Fibroblast of skin of right biceps (primary cell): ENCODE measurements at regions not wholly inside any gene's neighbourhood (a gene's known extent, or its start where the extent isn't known, plus 50 kb on each side); places are given as distances from the start of the nearest gene placed in this dataset.

Experiments
- DNase-seq: peaks from one replicate; pipeline ENCODE4 v3.0.0-alpha.2; 2013

DNA sequence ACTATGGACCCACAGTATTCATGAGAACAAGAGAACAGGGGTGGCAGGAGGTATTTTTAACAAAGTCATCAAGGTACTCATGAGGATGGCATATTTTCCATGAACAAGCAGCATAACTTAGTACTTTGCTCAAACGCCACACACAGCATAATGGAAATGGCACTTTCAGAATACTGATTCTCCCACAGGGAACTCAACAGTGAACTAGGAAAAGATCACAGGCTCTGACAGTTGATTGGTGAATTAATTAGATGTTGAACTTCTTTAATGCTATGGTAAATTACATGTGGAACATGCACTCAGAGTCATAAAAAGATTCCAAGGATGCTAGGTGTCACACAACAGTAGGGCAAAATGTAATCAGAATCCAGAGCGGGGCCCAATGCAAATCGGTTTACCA, 1088.6 kb upstream of the C9orf72 start:
- DNase-seq: no peak

DNA sequence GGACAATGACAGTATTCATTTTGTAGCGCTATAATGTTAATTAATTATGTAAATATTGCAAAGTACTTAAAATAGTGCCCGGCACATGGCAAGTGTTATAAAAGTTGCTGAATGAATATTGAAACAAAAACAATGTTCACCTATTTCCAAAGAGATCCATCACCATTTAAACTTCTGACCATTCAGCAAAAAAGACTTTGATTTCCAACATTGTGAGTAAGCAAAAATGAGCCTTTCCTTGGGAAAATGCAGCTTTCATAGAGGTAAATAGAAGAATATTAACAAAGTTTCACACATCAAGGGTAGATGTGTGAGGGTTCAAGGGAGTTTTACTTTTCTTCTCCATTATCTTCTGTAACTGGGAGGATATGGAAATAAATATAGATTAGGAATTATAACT, 1089.4 kb upstream of the C9orf72 start:
- DNase-seq: no peak

DNA sequence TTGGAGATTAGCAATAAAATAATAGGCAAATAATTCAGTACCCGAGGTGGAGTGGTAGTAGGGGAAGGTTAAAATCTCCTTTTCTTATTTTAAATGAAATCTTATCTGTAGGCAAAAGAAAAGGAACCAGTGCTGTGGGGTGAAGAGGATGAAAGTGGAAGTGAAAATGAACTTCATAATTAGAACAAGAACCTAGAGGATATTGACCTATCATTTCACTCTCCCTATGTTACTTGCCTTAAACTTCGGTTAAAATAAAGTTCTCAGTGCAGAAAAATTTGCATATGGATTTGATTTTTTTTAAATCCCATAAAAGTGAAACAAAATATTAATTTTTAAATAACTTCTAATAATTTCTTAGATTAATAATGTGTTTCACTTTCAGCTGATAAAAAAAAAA, 1094.9 kb upstream of the C9orf72 start:
- DNase-seq: no peak

DNA sequence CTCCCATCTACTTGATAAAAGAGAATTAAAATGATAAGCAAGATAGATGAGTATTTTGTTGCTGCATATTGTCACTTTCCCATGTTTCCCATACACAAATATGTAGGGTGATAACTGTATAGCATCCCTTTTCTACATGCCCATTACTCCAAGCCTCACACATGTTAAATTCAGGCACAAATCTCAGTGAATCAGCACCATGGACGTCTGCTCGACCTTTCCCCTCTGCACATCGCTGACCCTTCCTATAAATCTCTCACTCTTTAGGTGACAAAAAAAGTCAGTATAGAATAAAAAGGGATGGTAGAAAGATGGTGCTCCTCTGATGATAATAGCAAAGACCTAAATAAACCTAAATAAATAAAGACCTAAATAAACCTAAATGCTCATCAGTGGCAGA, 1097.7 kb upstream of the C9orf72 start:
- DNase-seq: no peak

DNA sequence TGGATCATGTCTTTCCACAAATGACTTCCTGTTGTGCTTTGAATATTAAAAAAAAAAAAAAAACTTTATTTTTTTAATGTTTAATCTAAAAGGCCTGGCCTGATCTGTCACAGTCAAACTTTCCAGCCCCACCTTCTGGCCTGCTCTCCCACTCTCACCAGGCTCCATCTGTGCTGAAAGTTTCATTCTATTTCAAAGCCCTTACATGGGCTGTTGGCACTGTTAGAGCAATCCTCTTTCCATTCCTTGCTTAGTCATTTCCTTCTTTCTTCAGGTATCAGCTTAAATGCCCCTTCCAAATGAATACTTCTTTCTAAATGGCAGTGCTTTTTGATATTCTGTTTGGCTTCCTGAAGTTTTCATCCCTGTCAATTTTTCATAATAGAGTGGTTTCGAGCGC, 1104.8 kb upstream of the C9orf72 start:
- DNase-seq: no peak

DNA sequence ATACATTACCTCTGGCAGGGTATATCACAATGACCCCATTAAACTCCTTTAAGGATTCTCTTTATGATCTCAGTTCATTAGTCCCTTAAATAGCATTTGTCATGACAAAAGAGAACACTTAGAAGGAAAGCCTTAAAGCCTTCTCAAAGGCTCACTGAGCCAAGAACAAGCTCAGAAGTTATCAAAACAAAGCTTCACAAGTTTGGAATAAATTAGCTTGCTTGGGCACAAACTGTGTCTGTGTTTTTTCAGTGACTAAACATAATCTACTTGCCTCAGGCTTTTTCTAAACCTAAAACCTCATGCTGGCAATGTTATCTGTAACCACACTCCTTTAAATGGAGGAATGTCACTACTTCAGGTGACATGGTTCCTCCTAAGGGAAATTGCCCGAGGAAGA, 1114.9 kb upstream of the C9orf72 start:
- DNase-seq: no peak

DNA sequence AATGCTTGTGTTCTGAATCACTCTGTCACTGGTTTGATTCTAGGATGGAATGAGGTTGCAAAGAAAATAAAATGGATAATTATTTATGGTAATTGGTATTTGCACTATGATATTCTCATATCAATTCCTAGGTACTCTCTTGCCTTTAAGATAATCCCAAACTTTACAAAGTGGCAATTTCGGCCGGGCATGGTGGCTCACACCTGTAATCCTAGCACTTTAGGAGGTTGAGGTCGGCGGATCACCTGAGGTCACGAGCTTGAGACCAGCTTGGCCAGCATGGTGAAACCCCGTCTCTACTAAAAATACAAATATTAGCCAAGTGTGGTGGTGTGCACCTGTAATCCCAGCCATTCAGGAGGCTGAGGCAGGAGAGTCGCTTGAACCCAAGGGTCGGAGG, 1118.7 kb upstream of the C9orf72 start:
- DNase-seq: no peak

DNA sequence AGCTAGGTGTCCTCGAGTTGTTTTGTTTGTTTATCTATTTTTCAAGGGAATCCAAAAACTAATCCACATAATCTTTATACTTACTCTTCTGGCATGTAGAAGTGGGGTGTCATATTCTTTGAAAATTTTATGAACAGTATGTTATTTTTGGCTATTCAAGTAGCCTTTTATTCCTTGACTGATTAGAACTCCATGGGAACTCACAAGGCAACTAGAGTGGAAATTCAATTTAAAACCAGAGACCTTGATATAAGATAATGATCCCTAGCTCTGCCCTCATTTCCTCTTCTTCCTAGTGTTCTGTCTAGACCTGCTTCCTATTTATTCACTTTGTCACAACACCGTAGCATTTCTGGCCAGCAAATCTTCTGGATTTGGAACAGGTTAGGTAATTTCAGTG, 1123.7 kb upstream of the C9orf72 start:
- DNase-seq: no peak

DNA sequence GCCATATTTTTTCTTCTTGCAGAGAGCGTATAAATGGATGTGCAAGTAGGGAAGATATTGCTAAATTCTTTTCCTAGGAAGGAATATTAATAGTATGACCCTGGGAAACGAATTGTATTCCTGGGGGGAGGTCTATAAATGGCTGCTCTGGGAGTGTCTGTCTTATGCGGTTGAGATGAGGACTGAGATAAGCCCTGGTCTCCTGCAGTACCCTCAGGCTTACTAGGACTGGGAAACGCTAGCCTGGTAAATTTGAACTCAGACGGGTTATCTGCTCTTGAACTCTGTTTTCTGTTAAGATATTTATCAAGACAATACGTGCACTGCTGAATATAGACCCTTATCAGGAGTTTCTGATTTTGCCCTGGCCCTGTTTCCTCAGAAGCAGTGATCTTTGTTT, 1126.4 kb upstream of the C9orf72 start:
- no peak for DNase-seq

DNA sequence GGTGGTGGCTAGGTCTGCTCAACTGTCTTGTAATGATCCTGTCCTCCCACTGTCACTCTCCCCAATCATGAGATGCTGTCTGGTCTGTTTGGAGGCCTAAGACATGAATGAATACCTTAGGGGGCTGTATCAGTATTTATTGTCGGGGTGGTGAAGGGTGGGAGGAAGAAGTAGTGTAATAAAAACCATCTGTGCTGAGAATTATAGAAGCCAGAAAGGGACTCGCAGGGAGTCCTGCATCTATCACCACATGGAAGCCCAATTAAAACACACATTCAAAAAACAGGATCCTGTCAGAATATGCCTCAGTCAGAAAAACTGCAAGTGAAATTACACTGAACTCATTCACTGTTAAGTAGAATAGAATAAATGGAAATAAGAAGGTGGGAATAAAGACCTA, 1134.3 kb upstream of the C9orf72 start:
- DNase-seq: no peak

DNA sequence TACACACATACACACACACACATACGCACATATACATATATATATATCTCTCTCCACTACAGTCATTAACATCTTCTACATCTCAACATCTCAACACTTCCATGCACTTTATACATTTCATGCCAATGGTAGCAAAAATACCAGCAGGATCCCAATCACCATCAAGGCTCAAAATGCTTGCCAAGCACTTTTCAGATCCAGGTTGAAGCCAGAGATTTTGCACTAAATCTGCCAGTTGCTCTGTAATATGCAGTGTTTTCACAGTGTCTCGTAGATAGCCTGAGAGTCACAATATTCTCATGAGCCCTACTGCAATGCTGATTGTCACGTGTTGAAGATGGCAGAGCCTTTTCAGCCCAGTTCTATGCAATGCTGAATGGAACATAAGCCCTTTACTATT, 1140.9 kb upstream of the C9orf72 start:
- DNase-seq: no peak

DNA sequence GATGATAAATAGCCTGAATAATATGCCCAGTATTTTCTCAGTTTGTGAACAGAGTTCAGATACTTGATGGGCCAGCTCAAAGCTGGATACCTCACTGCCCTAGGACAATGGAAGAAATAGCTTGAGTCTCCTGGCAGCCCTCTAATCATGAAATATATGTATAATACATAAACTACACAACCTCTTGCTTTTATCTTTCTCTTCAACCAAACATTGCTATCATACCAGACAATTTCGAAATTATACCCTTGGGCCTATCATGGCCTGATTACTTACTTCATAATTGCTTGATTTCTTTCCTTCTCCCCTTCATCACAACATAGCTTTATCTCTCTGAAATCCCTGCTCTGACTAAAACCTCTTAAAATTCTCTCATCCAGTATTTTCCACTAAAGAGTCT, 1144.9 kb upstream of the C9orf72 start:
- no peak for DNase-seq

DNA sequence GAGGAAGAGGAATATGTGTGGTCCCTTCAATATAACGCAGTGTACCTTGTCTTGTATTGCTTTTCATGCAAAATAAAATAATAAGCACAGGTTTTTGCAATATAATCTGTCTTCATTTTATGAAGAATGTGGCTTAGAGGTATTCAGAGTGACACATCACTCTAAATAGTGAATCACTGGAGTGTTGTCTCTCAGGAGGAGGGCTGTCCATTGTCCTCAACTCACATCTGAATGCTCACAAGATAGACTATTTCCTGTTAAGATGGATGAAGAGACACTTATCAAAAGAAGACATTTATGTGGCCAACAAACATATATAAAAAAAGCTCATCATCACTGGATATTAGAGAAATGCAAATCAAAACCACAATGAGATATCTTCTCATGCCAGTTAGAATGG, 1147.5 kb upstream of the C9orf72 start:
- no peak for DNase-seq

DNA sequence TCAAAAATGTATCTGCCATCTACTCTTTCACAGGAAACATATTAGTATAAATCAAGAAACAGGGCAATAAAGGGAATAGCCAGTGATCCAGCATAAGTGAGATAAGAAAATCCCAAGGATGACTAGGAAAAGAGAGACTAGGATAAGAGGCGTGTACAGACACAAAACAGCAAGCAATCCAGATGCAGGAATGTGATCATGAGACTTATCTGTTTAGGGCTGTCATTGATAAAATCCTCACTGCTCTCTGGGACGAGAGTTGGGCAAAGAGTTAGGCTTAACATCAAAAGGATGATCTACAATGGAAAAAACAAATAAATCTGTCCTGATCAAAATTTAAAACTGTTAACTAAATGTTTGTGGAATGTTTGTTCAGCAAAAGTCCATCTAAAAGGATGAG, 1156.8 kb upstream of the C9orf72 start:
- no peak for DNase-seq

DNA sequence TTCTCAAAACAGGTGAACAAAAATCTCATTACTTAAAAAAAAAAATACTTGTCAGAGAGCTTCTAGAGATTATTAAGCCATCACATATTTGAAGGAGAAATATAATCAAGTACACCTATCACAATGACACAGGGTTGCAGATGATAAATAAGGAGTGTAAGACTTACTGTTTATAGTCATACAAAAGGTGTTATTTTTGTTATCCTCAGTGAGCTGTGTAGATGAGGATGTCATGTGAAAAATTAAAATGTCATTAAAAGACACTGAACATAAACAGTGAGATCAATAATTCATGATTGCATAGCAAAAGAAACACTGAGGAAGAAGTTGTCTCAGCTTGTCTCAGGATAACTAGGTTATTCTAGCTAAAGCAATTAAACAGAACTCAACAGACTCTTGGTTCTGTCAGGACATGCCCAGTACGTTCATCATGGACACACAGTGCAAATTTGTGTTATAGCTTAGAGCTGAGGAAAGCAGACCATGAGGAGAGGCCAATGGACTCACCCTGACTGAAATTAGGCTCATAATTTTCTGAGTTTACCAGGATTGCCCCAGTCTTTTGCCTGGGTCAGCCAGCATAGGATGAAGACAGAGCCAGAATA, 1162.6 kb upstream of the C9orf72 start:
- DNase-seq: no peak

DNA sequence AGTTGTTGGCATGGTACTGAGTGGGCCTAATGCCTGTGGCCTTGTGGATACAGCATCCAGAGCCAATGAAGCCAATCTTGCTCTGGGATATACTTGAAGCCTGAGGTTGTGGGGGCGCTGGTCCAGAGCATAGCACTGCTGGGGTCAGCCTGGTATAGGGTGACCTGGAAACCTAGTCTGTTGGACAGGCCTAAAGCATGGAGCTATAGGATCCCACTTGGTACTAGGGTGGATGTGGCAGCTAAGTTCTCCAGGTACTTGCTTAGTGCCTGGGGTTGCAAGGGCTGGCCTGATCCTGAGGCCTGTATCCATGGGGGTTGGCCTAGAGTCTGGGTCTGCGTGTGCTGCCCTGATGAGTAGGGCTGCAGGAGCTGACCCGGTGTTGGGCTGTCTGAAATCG, 1168.2 kb upstream of the C9orf72 start:
- no peak for DNase-seq

DNA sequence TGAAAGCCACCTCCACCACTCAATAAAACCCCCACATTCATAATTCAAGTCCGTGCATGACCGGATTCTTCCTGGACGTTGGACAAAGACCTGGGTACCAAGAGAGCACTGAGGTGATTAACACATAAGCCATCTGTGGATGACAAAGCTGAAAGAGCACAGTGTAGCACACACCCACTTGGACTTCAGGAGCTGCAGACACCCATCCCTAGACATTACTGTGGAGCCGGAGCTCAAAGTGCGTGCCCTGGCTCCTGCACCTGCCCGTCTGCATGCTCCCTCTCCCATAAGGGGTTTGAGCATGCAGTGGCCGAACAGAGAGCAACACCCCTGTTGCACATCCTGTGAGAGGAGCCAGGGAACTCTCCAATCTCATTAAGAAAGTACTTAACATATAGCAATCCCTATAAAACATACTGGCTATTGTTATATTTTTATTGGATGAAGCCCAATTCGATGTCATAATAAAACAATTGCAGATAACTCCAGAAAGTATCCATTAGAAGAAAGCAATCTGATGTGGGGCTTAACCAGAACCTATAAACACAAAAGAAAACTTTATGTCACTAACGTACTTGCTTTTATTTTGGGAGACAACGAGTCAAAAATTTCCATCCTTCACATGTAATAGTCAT, 1174.2 kb upstream of the C9orf72 start:
- no peak for DNase-seq

DNA sequence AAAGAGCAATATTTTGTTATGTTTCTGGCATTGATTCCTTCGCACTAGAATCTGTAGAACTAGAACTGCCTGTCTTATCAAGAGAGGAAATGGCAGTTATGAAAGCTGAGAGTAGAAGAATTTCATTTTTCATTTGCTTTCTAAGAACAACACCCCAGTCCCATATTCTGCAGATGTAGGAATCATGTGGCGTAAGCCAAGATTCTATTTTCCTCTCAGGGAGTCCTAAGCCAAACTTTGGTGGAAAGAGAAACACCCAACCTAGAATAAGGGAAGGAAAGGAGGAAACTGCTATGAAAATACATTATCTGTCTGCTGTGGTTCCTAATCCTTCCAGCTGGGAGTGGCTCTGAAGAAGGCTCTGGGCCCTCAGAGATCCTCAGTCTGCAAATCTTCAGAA, 1176.9 kb upstream of the C9orf72 start:
- no peak for DNase-seq

DNA sequence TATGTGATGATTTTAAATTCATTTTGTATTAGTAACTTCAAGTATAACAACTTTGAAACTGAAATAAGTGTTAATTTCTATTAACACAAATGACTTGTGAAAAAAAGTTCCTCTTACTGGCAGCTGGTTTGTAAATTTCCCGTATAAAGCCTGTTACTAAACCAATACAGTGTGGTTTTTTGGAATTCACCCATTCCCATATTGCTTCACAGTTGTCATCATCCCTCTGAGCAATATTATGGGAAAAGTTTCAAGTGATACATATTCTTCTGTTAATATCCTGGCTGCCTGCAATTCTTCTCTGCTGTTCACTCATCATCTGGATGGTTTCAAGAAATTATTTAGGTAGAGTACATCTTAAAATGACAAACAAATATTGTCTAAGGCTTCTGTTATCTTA, 1185.1 kb upstream of the C9orf72 start:
- peak; percentile 2 for DNase-seq

DNA sequence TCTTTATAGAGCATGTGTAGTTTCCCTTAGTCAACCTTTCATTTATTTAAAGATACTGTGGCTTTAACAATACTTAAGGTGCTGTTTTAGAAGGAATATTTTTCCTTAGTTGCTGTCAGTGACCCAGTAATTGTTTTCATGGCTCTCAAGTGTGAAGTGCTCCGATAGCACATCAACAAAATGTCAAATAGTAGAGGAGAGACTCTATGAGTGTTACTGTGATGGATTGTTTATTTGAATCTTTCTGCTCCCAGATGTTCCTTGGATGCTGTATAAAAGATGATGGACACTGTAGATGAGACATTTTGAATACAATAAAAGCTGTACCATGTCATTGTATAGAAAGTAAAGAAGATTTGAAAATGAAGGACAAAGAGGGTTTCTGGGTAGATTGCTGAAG, 1185.7 kb upstream of the C9orf72 start:
- DNase-seq: no peak

DNA sequence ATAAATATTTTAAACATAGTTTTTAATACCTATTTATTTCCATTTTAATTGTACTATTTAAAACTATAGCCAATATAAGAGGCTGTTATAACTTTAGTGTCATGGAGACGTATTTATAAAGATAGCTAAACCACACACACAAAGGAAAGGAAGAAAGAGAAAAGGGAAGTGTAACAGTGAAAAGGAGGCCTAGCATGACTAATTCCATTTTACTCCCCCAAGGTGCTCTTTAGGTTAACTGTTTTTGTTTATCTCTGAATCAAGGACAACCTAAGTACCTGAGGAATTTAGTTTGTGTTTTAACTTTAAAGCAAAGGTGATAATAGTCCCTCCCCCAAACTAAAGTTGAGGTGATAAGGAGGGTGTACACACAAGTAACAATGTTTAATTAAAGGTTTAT, 1188.9 kb upstream of the C9orf72 start:
- DNase-seq: no peak

DNA sequence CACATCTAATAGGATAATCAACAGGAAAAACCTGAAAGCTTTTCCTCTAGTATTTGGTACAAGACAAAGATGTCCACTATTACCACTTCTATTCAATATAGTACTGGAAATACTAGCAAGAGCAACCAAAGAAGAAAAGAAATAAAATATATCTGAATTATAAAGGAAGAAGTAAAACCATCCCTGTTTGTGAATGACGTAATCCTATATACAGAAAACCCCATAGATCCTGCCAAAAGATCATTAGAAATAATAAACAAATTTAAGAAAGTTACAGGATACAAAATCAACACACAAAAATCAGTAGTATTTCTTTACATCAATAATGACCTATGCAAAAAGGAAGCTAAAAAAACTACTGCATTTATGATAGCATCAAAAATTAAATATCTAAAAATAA, 1191.3 kb upstream of the C9orf72 start:
- DNase-seq: no peak

DNA sequence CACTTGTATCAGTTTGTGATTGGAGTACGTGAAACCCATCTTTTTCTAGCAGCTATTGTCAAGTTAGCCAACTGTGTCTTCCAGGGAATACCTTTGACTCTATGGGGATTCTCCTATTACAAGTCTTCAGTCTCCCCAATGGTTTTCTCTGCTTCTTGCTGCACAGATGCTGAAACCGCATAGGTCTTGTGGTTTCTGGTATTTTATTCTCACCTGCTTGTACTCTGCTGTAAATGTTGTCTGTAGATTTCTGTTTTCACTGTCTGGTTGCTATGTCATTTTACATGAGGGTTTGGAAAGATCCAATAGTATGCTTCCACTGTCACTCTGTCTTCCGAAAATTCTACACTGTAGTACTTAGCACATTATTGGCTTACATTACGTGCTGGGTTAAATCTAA, 1196.9 kb upstream of the C9orf72 start:
- DNase-seq: no peak

DNA sequence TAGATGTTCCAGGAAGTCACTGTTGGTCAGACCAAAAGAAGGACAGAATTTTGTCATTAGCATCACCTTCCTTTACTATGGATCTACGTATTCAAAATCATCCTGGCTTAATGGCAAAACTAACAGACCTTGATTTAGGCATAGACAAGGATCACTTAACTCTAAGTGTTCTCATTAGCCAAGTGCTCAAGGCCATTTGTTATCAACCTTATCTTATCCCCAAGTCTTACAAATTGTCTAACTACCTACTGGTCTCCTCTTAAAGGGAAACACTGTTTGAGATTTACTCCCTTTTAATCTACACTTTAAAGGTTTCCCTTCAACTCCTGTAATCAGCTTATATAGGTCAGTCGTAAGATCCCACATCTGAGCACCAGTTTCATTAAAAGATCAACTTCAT, 1197.5 kb upstream of the C9orf72 start:
- no peak for DNase-seq

DNA sequence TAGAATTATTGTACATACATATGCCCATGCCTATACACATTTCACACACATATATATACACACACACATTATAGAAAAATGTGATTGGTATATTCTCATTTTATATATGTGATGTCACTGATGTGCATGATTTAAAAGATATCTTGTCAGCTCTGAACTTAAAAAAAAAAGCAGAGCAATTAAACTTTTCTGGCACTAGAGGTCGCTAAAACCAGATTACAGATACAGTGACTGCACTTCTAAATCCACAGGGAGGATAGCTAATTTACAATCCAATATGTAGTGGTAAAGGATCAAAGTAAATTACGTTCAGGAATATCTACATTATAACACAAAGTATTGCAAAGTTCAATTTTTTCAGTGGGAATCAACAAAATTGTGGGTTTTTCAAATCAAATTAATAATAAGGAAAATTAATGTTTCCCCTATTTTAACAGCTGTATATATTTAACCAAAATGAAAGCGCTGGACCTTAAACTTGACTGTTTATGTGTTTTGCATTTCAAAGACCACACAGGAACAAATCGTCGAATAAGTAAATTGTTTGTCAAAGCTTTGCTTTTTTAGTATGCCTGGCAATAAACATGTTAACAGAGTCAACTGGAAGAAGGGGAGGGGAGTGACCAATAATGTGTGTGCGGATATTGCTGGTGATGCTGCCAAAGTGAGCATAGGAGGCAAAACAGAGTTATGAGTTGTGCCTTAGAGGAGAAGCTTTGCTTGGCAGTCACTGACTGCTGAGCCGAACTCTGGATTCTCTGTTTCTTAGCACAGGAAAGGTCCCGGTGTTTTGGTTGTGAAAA, 1201.4 kb upstream of the C9orf72 start:
- DNase-seq: peak; percentile 28
